GM20000 (cell line): ENCODE measurements at regions not wholly inside any gene's neighbourhood (a gene's known extent, or its start where the extent isn't known, plus 50 kb on each side); places are given as distances from the start of the nearest gene placed in this dataset.

Experiments used
- DNase-seq: peaks from one replicate; pipeline ENCODE4 v3.0.0; 2012; ENCODE audit warnings: low spot score
- CTCF ChIP-seq: IDR thresholded peaks from 2 replicates; pipeline ENCODE4 v1.5.1; 2012; ENCODE audit warnings: mild to moderate bottlenecking, control low read depth; ENCODE audit errors: extremely low read depth, missing control alignments

GRCh38 chr2:126600742-126601141, 55.2 kb upstream of the GYPC start:
- TF ChIP-seq CTCF, result no peak
- DNase-seq, result no peak

GRCh38 chr2:126602334-126602733, 53.6 kb upstream of the GYPC start:
- DNase-seq, result no peak
- no peak for TF ChIP-seq CTCF
